ENCODE measurements at regions not wholly inside any gene's neighbourhood (a gene's known extent, or its start where the extent isn't known, plus 50 kb on each side); places are given as distances from the start of the nearest gene placed in this dataset.

DNA sequence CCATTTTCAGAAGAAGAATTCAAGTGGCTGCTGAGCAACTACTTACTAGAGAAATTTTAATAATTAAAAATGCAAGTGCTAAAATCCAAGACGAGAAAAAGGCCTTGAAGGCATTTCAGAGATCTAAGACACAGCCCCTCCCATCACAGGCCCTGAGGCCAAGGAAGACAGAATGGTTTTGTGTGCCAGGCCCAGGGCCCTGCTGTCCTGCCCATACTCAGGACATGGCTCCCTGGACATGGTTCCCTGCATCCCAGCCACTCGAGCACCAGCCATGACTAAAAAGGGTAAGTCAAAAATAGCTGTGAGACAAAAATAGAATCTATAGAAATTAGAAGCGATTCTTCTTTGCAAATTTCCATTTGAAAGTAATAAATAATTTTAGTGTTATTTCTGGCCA lies 364.9 kb downstream of the COL12A1 start:
- H3K27ac ChIP-seq (ENCODE audit: low read length): no peak overlapping the region
- H3K4me3 ChIP-seq (ENCODE audit: low read length): no peak overlapping the region
- Mint-ChIP-seq H3K4me1 (no peaks in the 10 kb centered on the region), H3K27ac (no peak overlapping the region), H3K9me3 (peaks cover 9 to 11% of the 10 kb centered on the region in 2 donors), H3K36me3 (no peaks in the 10 kb centered on the region), H3K27me3 (ENCODE audit: low read depth in 2 of 2) (no peaks in the 10 kb centered on the region), H3K4me3 (no peak overlapping the region)
- no peak for ATAC-seq
- H3K27me3 ChIP-seq (ENCODE audit: control insufficient read depth, insufficient read depth, low read length): no peaks in the 10 kb centered on the region
- TF ChIP-seq, protein P1, sequence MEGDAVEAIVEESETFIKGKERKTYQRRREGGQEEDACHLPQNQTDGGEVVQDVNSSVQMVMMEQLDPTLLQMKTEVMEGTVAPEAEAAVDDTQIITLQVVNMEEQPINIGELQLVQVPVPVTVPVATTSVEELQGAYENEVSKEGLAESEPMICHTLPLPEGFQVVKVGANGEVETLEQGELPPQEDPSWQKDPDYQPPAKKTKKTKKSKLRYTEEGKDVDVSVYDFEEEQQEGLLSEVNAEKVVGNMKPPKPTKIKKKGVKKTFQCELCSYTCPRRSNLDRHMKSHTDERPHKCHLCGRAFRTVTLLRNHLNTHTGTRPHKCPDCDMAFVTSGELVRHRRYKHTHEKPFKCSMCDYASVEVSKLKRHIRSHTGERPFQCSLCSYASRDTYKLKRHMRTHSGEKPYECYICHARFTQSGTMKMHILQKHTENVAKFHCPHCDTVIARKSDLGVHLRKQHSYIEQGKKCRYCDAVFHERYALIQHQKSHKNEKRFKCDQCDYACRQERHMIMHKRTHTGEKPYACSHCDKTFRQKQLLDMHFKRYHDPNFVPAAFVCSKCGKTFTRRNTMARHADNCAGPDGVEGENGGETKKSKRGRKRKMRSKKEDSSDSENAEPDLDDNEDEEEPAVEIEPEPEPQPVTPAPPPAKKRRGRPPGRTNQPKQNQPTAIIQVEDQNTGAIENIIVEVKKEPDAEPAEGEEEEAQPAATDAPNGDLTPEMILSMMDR (IDR thresholded peaks at IDR 0.05): no peak
- 82% methylated on average over 3 of the region's 3 CpGs for WGBS (ENCODE audit: insufficient coverage)
- H3K36me3 ChIP-seq (ENCODE audit: control insufficient read depth, insufficient read depth, low read length): no peaks in the 10 kb centered on the region
- no peaks in the 10 kb centered on the region for H3K4me1 ChIP-seq (ENCODE audit: control insufficient read depth, insufficient read depth, low read length)
- DNase-seq: no peak
- H3K9me3 ChIP-seq (ENCODE audit: control insufficient read depth, insufficient read depth, low read length): peaks cover 2% of the 10 kb centered on the region
- intact Hi-C loops (cut with micrococcal nuclease): no loop called here

DNA sequence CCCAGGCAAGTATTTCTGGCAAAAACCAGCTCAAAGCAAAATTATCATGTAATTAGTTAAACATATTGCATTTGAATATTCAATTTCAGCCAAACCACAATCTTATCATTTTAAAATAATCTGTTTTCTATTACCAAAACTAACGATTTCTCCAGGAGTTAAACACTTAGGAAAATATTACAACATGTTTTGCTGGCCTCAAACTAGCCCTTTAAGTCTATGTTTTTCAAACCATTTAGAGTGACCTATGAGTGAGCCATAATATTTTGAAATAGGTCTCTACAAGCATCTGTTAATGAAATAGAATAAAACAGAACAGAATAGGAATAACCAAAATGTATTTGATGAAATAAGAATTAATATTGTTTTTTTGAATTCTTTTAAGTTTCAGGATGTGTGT lies 370.9 kb downstream of the COL12A1 start:
- no peaks in the 10 kb centered on the region for H3K9me3 ChIP-seq (ENCODE audit: control insufficient read depth, insufficient read depth, low read length)
- no peak overlapping the region for H3K4me3 Mint-ChIP-seq
- intact Hi-C loops (cut with micrococcal nuclease): no loop called here
- no peaks in the 10 kb centered on the region for H3K36me3 Mint-ChIP-seq
- H3K27ac ChIP-seq (ENCODE audit: low read length): no peak overlapping the region
- no peaks in the 10 kb centered on the region for H3K4me1 Mint-ChIP-seq
- no peaks in the 10 kb centered on the region for H3K27me3 ChIP-seq (ENCODE audit: control insufficient read depth, insufficient read depth, low read length)
- TF ChIP-seq, protein P1 (IDR thresholded peaks at IDR 0.05): no peak
- no peak for ATAC-seq
- no peak for DNase-seq
- no peak overlapping the region for H3K27ac Mint-ChIP-seq
- H3K4me3 ChIP-seq (ENCODE audit: low read length): no peak overlapping the region
- WGBS (ENCODE audit: insufficient coverage): 67% methylated on average over 1 of the region's 1 CpG
- H3K36me3 ChIP-seq (ENCODE audit: control insufficient read depth, insufficient read depth, low read length): no peaks in the 10 kb centered on the region
- H3K9me3 Mint-ChIP-seq: peaks cover 4 to 8% of the 10 kb centered on the region in 2 donors
- H3K27me3 Mint-ChIP-seq (ENCODE audit: low read depth in 2 of 2): no peaks in the 10 kb centered on the region
- no peaks in the 10 kb centered on the region for H3K4me1 ChIP-seq (ENCODE audit: control insufficient read depth, insufficient read depth, low read length)

DNA sequence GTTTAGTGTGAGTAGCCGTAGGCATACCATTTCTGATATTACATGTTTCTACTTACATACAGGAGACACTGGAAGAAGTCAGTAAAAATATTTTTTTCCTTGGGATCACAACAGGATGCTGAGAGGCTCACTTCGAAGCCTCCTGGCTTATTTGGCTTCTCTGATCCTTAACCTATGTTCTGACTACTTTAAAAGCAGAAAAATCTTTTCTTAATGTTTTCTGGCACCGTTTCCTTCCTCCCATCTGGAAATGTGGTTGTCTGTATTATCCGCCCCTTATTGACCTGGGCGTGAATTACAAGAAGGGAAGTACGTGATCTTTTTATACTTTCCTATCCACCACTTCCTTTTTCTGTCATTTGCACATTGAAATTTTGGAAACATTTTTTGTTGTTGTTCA lies 379.6 kb downstream of the COL12A1 start:
- H3K27me3 Mint-ChIP-seq (ENCODE audit: low read depth in 2 of 2): no peaks in the 10 kb centered on the region
- no peak overlapping the region for H3K4me3 Mint-ChIP-seq
- H3K4me1 Mint-ChIP-seq: no peaks in the 10 kb centered on the region

DNA sequence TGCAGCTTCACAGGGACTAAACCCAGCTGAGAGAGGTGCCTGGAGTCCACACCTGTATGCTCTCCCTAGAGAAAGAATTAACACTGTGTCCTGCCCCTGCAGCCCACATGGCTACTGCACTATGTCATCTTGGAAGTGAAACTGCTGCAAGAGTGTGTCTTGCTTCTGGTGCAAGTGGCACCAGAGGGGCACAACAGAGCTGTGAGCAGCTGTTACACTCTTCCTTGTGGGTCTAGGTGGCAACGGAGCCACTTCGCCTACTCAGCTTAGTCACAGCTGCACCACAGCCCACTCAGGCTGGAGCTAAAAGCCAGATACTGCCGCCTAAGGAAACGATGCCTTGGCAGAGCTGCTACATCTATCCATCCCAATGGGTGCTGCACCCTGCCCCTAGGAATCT lies 391.4 kb downstream of the COL12A1 start:
- ATAC-seq (no peak), DNase-seq (no peak)
- 88% methylated on average over 4 of the region's 4 CpGs for WGBS (ENCODE audit: insufficient coverage)
- no peak overlapping the region for H3K4me3 ChIP-seq (ENCODE audit: low read length)
- no peaks in the 10 kb centered on the region for H3K4me1 ChIP-seq (ENCODE audit: control insufficient read depth, insufficient read depth, low read length)
- Mint-ChIP-seq H3K36me3 (peaks cover under 1% of the 10 kb centered on the region), H3K27me3 (ENCODE audit: low read depth in 2 of 2) (no peaks in the 10 kb centered on the region), H3K27ac (no peak overlapping the region), H3K4me1 (no peaks in the 10 kb centered on the region), H3K9me3 (peaks cover 14 to 35% of the 10 kb centered on the region in 2 donors), H3K4me3 (no peak overlapping the region)
- TF ChIP-seq, protein P1 (IDR thresholded peaks at IDR 0.05): no peak
- intact Hi-C loops (cut with micrococcal nuclease): no loop called here
- H3K9me3 ChIP-seq (ENCODE audit: control insufficient read depth, insufficient read depth, low read length): peaks cover 8% of the 10 kb centered on the region
- no peaks in the 10 kb centered on the region for H3K27me3 ChIP-seq (ENCODE audit: control insufficient read depth, insufficient read depth, low read length)
- H3K27ac ChIP-seq (ENCODE audit: low read length): no peak overlapping the region
- no peaks in the 10 kb centered on the region for H3K36me3 ChIP-seq (ENCODE audit: control insufficient read depth, insufficient read depth, low read length)

More for the DNA sequence above, 379.6 kb downstream of the COL12A1 start:
- Mint-ChIP-seq H3K27ac (no peak overlapping the region), H3K36me3 (no peaks in the 10 kb centered on the region), H3K9me3 (peaks cover 7 to 9% of the 10 kb centered on the region in 2 donors)
- Histone ChIP-seq H3K27ac (ENCODE audit: low read length) (no peak overlapping the region), H3K4me1 (ENCODE audit: control insufficient read depth, insufficient read depth, low read length) (no peaks in the 10 kb centered on the region), H3K4me3 (ENCODE audit: low read length) (no peak overlapping the region), H3K9me3 (ENCODE audit: control insufficient read depth, insufficient read depth, low read length) (no peaks in the 10 kb centered on the region), H3K27me3 (ENCODE audit: control insufficient read depth, insufficient read depth, low read length) (no peaks in the 10 kb centered on the region), H3K36me3 (ENCODE audit: control insufficient read depth, insufficient read depth, low read length) (no peaks in the 10 kb centered on the region)
- WGBS (ENCODE audit: insufficient coverage): 21% methylated on average over 5 of the region's 6 CpGs
- TF ChIP-seq, protein P1 (IDR thresholded peaks at IDR 0.05): no peak
- DNase-seq: no peak
- no peak for ATAC-seq
- intact Hi-C loops (cut with micrococcal nuclease): no loop called here
